IMR-90 (cell line): ENCODE measurements at regions not wholly inside any gene's neighbourhood (a gene's known extent, or its start where the extent isn't known, plus 50 kb on each side); places are given as distances from the start of the nearest gene placed in this dataset.

Source experiments
- BHLHE40 ChIP-seq: fragments of 150-350 bp; IDR thresholded peaks from 2 replicates; pipeline ENCODE4 v1.6.1; 2016; ENCODE audit warnings: mild to moderate bottlenecking, low read depth, low read length
- CEBPB ChIP-seq: IDR thresholded peaks from 2 replicates; pipeline ENCODE4 v1.6.1; 2012; ENCODE audit warnings: low read depth, low read length, improper control_type of control experiment
- CTCF ChIP-seq: conservative IDR thresholded peaks from 2 replicates; pipeline ENCODE4 v1.5.1; 2012; ENCODE audit warnings: mild to moderate bottlenecking, low read depth, low read length, improper control_type of control experiment
- ELK1 ChIP-seq: fragments of 150-350 bp; IDR thresholded peaks from 2 replicates; pipeline ENCODE4 v1.6.1; 2016; ENCODE audit warnings: low read depth, mild to moderate bottlenecking, low read length, moderate library complexity, borderline replicate concordance
- FOS ChIP-seq: fragments of 150-350 bp; IDR thresholded peaks from 2 replicates; pipeline ENCODE4 v1.6.1; 2016; ENCODE audit warnings: low read depth, low read length
- MAFK ChIP-seq: IDR thresholded peaks from 2 replicates; pipeline ENCODE4 v1.6.1; 2012; ENCODE audit warnings: low read depth, low read length, improper control_type of control experiment
- MAZ ChIP-seq: IDR thresholded peaks from 2 replicates; pipeline ENCODE4 v1.6.1; 2012; ENCODE audit warnings: low read depth, mild to moderate bottlenecking, low read length, improper control_type of control experiment, moderate library complexity, borderline replicate concordance
- MXI1 ChIP-seq: IDR thresholded peaks from 2 replicates; pipeline ENCODE4 v1.6.1; 2012; ENCODE audit warnings: low read depth, mild to moderate bottlenecking, low read length, moderate library complexity, borderline replicate concordance
- POLR2A ChIP-seq: IDR thresholded peaks from 2 replicates; pipeline ENCODE4 v1.6.1; 2012; ENCODE audit warnings: mild to moderate bottlenecking, low read depth, low read length
- RAD21 ChIP-seq: IDR thresholded peaks from 2 replicates; pipeline ENCODE4 v1.6.1; 2012; ENCODE audit warnings: low read length, improper control_type of control experiment
- RCOR1 ChIP-seq: IDR thresholded peaks from 2 replicates; pipeline ENCODE4 v1.6.1; 2012; ENCODE audit warnings: mild to moderate bottlenecking, low read length, improper control_type of control experiment; ENCODE audit not compliant: insufficient replicate concordance
- RFX5 ChIP-seq: IDR thresholded peaks from 2 replicates; pipeline ENCODE4 v1.8.0; 2012; ENCODE audit warnings: low read depth, mild to moderate bottlenecking, low read length, moderate library complexity
- SMC3 ChIP-seq: fragments of 150-350 bp; IDR thresholded peaks from 2 replicates; pipeline ENCODE4 v1.6.1; 2016; ENCODE audit warnings: low read depth, mild to moderate bottlenecking, antibody characterized with exemption, low read length, moderate library complexity
- USF2 ChIP-seq: fragments of 150-350 bp; IDR thresholded peaks from 2 replicates; pipeline ENCODE4 v1.6.1; 2017; ENCODE audit warnings: mild to moderate bottlenecking, antibody characterized with exemption, low read length, low read depth

- no peak for TF ChIP-seq CTCF
- TF ChIP-seq POLR2A = no peak
- TF ChIP-seq ELK1 = no peak
- TF ChIP-seq USF2 = no peak
- no peak for TF ChIP-seq FOS
- TF ChIP-seq SMC3 = no peak
- no peak for TF ChIP-seq MAFK
- TF ChIP-seq MAZ = no peak
- no peak for TF ChIP-seq RCOR1
- TF ChIP-seq BHLHE40 = no peak
- TF ChIP-seq MXI1 = no peak
- TF ChIP-seq RAD21 = no peak
- no peak for TF ChIP-seq RFX5
- TF ChIP-seq CEBPB = no peak
Measured at GRCh38 chr1:90296327-90296726, 301.4 kb downstream of the ZNF326 start.
